Left ventricle myocardium inferior (tissue), 1 donor: ENCODE measurements at regions not wholly inside any gene's neighbourhood (a gene's known extent, or its start where the extent isn't known, plus 50 kb on each side); places are given as distances from the start of the nearest gene placed in this dataset.

Source experiments
- DNase-seq: peaks from one replicate; pipeline ENCODE4 v3.0.0-alpha.2; 2020
- H3K27ac ChIP-seq: fragments of 200-600 bp; replicated peaks from 2 replicates; pipeline ENCODE4 v1.8.0; 2021
- H3K27me3 ChIP-seq: fragments of 200-600 bp; 2 replicates; pipeline ENCODE4 v1.8.0; 2021; ENCODE audit warnings: low read depth
- H3K36me3 ChIP-seq: fragments of 200-600 bp; 2 replicates; pipeline ENCODE4 v1.8.0; 2021
- H3K4me1 ChIP-seq: fragments of 200-600 bp; 2 replicates; pipeline ENCODE4 v1.8.0; 2021
- H3K4me3 ChIP-seq: fragments of 200-600 bp; 2 replicates; pipeline ENCODE4 v1.8.0; 2021; ENCODE audit warnings: mild to moderate bottlenecking, moderate library complexity
- H3K9me3 ChIP-seq: fragments of 200-600 bp; replicated peaks from 2 replicates; pipeline ENCODE4 v1.8.0; 2021
- CTCF ChIP-seq: fragments of 200-600 bp; IDR thresholded peaks from 2 replicates; pipeline ENCODE4 v1.8.0; 2021; ENCODE audit warnings: antibody characterized with exemption, mild to moderate bottlenecking, borderline replicate concordance
- intact Hi-C: fragments of 100-400 bp; cut with micrococcal nuclease; formaldehyde crosslinking; loops from one replicate; pipeline ENCODE4 v1.11.0; 2022
- donor health status: DM: no; HTN: yes; CAD: no; lungs with severe emphysema.

- no peak for TF ChIP-seq CTCF
- H3K4me1 ChIP-seq = no peaks in the 10 kb centered on the region
- no peak overlapping the region for H3K27ac ChIP-seq
- no peak overlapping the region for H3K4me3 ChIP-seq
- no peak for DNase-seq
- intact Hi-C loops = no loop called here
- H3K36me3 ChIP-seq = no peaks in the 10 kb centered on the region
- no peaks in the 10 kb centered on the region for H3K9me3 ChIP-seq
- H3K27me3 ChIP-seq = peaks cover 39% of the 10 kb centered on the region
Observed at GRCh38 chr5:167821151-167821550, 470.3 kb upstream of the WWC1 start.

DNA sequence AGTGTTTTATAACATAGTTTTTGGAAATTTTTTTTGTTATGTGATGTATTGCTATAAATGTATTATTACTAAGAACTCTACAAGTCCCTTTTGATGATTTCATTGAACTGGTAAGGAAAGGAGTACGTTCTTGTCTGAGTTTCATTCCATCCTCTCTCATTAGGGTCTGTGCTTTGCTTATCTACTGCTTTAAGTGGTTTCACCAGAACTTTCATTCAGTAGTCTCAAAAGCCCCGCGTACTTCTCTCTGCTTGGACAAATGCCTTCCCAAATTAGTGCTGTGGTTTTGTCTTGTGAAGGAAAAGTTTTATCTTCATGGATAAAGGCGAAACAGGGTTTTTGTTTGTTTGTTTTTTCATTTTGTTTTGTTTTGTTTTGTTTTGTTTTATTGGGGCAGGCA is 469.8 kb upstream of the WWC1 start:
- Histone ChIP-seq H3K36me3 (no peaks in the 10 kb centered on the region), H3K4me3 (no peak overlapping the region), H3K27me3 (peaks cover 39% of the 10 kb centered on the region), H3K9me3 (no peaks in the 10 kb centered on the region), H3K27ac (no peak overlapping the region), H3K4me1 (no peaks in the 10 kb centered on the region)
- TF ChIP-seq CTCF = no peak
- DNase-seq = no peak
- intact Hi-C loops = no loop called here

DNA sequence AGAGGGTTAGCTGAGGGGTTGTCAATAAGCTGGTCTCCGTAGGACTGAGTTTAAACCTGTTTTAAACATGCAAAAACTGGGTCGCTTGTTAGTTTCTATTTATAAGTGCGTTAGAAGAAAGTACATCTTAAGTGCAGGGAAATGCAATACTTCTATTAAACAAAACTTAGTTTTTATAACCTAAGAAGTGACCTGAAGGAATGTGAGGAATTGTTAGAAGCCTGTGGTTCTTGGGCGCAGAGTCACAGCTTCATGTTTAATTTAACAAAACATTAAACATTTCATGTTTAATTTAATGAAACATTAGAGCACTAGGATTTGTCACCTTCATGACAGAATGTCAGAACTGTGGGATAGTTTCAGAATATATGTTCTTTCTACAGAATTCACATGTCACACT is 469.2 kb upstream of the WWC1 start:
- TF ChIP-seq CTCF = no peak
- Histone ChIP-seq H3K27ac (no peak overlapping the region), H3K4me3 (no peak overlapping the region), H3K36me3 (no peaks in the 10 kb centered on the region), H3K4me1 (no peaks in the 10 kb centered on the region), H3K9me3 (no peaks in the 10 kb centered on the region), H3K27me3 (peaks cover 39% of the 10 kb centered on the region)
- intact Hi-C loops = no loop called here
- no peak for DNase-seq

DNA sequence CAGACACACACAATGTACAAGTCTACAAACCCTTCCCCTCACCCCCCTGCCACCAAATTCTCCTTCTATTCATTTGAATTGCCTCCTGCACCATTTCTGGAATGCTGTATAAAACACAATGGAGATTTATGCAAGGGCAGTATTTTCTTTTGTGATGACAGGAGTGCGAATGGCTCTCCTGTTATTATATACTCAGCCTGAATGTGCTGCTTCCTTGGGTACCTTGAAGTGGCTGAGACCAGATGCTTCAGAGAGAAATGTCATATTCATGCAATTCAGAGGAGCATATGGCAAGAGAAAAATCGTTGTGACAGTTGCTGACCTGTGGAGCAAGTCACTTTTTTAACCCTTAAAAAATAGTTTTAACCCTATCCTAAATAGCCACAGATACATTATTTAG is 468.0 kb upstream of the WWC1 start:
- Histone ChIP-seq H3K9me3 (no peaks in the 10 kb centered on the region), H3K4me3 (no peak overlapping the region), H3K27me3 (peaks cover 45% of the 10 kb centered on the region), H3K36me3 (no peaks in the 10 kb centered on the region), H3K4me1 (no peaks in the 10 kb centered on the region), H3K27ac (no peak overlapping the region)
- TF ChIP-seq CTCF = no peak
- intact Hi-C loops = no loop called here
- no peak for DNase-seq

DNA sequence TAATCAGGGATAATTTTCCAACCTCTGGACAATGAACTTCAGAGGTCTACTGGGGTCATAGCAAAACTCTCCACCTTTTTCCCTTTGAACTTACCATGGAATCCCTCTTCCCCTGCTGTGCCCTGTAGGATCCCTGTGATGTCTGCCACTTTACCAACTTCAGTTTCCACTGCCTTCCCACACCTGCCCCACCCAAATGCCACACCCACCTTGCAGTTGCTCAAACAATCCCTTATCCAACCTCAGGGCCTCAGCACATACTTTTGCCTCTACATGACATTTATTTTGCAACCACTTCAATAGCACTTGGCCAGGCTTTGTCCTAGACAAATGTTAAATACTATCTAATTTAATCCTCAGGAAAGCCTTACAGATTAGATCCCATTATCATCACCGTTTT is 463.7 kb upstream of the WWC1 start:
- no peaks in the 10 kb centered on the region for H3K9me3 ChIP-seq
- H3K4me3 ChIP-seq = no peak overlapping the region
- no peak overlapping the region for H3K27ac ChIP-seq
- TF ChIP-seq CTCF = no peak
- intact Hi-C loops = no loop called here
- no peaks in the 10 kb centered on the region for H3K4me1 ChIP-seq
- H3K27me3 ChIP-seq = peaks cover 32% of the 10 kb centered on the region
- no peaks in the 10 kb centered on the region for H3K36me3 ChIP-seq
- DNase-seq = no peak
